HG02852 (cell line): ENCODE measurements at regions not wholly inside any gene's neighbourhood (a gene's known extent, or its start where the extent isn't known, plus 50 kb on each side); places are given as distances from the start of the nearest gene placed in this dataset.
"Not testable (repeated sequence)": the region's sequence is repeated elsewhere in the genome, so short reads cannot be mapped to it uniquely, and the experiment has no call there.

Experiments
- ATAC-seq: cut with Tn5 transposase; IDR thresholded peaks from one replicate; pipeline ENCODE4 v1.9.1; 2021; ENCODE audit warnings: mild to moderate bottlenecking, moderate library complexity; ENCODE audit not compliant: unreplicated experiment

GRCh38 chr10:44278837-44279324 is 106.0 kb downstream of the CXCL12 start:
- no peak for ATAC-seq

DNA sequence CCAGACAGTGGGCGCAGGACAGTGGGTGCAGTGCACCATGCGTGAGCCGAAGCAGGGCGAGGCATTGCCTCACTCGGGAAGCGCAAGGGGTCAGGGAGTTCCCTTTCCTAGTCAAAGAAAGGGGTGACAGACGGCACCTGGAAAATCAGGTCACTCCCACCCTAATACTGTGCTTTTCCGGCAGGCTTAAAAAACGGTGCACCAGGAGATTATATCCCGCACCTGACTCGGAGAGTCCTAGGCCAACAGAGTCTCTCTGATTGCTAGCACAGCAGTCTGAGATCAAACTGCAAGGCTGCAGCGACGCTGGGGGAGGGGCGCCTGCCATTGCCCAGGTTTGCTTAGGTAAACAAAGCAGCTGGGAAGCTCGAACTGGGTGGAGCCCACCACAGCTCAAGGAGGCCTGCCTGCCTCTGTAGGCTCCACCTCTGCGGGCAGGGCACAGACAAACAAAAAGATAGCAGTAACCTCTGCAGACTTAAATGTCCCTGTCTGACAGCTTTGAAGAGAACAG is 116.4 kb downstream of the CXCL12 start:
- not testable (repeated sequence) for ATAC-seq

DNA sequence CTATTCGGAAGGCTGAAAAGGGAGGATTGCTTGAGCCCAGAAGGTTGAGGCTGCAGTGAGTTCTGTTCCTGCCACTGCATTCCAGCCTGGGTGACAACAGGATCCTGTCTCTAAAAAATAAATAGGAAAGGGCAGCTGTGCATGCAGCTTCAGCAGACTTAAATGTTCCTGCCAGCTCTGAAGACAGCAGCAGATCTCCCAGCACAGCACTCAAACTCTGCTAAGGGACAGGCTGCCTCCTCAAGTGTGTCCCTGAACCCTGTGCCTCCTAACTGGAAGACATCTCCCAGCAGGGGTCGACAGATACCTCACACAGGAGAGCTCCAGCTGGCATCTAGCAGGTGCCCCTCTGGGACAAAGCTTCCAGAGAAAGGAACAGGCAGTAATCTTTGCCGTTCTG is 117.9 kb downstream of the CXCL12 start:
- no peak for ATAC-seq

GRCh38 chr10:44264244-44264643 is 120.7 kb downstream of the CXCL12 start:
- ATAC-seq = no peak

GRCh38 chr10:44263771-44264170 is 121.1 kb downstream of the CXCL12 start:
- no peak for ATAC-seq

DNA sequence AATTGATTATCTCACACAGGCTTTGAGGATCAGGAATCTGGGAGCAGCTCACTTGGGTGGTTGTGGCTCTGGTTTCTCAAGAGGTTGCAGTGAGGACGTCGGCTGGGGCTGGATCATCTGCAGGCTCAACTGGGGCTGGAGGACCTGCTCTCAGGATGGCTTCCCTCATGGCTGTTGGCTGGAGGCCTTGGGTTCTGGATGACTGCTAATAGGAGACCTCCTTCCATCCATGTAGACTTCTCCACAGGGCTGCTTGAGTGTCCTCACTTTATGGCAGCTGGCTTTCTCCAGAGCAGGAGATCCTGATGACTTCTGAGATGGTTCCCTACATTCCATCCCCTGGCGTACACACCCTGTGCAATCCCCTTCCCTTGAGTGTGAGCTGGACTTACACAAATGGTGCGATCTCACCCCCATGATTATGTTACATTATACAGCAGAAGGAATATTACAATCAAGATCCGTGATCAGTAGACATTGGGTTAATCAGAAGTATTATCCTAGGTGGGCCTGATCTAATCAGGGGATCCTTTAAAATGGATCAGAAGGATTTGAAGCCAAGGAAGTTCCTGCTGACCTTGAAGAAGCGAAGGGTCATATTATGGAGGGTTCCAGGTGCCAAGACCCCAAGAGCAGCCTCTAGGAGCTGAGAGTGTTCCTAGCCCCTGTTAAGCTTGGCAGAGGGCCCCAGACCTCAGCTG is 122.2 kb downstream of the CXCL12 start:
- ATAC-seq = no peak

DNA sequence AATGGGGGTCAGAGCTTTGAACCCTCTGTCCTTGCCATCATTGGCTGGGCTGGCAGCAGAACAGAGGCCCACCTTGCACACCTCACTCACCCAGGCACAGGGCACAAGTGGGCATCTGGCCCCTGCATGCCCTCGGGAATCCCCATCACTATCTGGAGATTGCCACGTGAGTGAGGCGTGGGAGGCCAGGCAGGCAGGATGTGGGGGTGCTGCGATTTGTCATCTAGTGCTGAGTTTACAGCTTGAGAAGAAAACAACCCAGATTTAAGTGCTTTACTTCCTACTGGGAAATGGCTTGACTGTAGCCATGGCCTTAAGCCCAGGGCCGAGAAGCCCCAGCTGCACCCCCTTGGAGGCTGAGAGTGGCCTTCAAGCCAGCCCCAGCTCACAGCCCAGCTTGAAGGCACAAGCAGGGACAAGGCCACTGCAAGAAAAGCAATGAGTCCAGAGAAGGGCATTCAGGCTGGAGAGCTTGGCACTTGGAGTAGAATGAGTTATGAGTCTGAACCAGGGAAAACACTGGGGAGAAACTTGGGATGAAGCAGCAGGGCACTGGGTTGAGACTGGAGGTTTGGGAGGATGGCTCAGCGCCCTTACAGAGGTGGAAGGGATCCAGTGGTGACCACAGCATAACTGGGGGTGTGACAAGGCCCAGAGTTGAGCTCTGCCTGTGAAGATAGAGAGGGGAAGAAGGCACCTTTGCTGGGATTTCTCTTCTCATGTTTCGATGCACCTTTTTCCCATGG is 123.0 kb downstream of the CXCL12 start:
- ATAC-seq = peak; percentile 34

DNA sequence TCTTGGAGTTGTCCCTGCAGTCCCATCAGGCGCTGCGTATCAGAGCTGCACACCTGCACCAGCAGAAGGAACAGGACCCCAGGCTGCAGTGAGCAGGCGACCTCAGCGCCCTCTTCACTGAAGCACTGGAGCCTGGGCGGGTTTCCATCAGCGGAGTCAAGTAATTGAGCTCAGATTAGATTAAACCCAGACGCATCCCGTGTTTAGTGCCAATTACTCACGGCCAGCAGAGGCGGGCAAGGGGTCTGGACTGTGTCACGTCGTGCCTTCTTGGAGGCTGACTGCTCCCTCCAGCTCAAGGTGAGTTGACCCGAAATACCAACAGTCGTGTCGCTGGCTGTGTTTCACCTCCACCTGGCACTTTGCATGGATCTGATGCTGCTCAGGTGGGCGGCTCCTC is 123.6 kb downstream of the CXCL12 start:
- ATAC-seq = no peak

DNA sequence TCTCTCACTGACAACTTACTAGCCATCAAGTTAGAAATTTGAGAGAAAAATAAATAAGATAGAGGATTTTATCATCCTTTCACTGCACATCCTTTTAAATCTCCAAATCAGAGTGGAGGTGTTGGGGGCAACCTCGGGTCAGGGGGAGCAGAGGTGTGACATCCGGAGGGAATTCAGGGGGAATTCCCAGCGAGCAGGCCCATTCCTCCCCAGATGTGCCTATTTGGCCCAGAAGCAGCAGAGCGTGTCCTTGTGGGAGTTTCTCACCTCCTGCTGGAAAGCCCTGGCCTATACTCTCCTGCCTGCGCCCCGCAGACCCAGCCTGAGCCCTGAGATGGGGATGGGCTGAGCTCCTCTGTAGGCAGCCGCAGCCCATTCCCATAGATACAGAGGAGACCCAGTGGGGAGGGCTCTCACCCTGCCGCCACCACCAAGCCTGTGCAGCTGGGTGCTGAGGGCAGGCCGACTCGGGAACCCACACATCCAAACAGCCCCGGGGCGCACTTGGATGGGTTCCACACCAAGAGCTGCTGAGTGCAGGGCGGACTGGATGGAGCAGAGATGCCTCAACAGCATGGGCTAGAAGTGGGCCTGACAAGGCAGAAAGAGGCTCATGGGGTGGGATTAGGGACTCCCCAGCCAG is 124.5 kb downstream of the CXCL12 start:
- peak; percentile 47 for ATAC-seq

DNA sequence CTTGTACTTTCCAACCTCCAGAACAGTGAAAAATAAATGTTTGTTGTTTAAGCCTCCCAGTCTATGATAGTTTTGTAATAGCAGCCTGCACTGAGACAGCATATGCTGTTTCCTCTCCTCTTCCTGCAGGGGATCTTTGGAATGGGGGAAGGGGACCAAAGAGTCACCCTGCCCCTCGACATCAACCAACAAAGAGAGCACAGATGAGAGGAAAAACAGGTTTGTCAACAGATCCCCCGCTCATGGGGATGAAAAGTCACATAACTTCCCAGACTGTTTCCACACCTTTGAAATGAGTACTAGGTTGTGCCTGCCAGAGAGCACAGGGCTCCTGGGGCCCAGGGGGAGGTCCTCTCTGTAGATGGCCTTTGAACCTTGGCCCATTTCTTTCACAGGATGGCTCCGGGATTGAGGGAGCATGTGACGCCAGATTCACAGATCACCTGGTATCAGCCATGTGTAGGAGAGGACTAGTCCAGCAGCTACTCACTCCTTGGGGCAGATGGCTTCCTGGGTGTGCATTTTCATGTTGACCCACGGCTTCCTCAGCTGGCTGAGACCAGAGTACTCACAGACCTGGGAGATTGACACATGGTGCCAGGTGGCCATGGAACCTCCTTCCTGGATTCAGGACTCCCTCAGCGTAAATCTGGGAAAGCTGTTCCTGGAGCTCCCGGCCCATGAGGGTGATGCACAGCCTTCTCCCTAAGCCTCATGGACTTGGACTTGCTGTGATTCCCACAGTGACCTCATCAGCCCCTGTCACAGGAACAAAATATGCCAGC is 125.6 kb downstream of the CXCL12 start:
- no peak for ATAC-seq

GRCh38 chr10:44258460-44259089 is 126.3 kb downstream of the CXCL12 start:
- no peak for ATAC-seq

DNA sequence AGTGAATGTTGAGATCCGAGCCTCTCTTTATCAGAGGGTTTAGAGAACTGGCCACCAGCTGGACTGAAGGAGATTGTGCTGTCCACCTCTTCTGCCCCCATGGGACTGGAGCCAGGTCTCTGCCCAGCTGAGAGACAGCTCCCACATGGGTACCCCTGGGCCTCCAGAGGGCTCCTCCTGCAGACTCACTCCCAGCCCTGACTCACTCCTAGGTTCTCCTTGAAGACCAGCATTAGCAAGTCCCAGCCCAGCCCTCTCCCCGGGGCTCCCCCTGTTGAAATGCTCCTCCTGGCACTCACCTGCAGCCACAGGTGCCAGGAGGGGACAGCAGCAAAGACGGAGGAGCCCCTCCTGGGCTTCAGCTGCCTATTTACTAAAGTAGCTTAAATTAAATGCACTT is 126.9 kb downstream of the CXCL12 start:
- ATAC-seq = no peak

- ATAC-seq = no peak
These were observed 131.0 kb downstream of the CXCL12 start for GRCh38 chr10:44253769-44254462.

- ATAC-seq = not testable (repeated sequence)
These were observed 132.3 kb downstream of the CXCL12 start for GRCh38 chr10:44252631-44253030.

- not testable (repeated sequence) for ATAC-seq
These were observed 135.0 kb downstream of the CXCL12 start for GRCh38 chr10:44249933-44250332.

- ATAC-seq = no peak
These were observed 135.4 kb downstream of the CXCL12 start for GRCh38 chr10:44249490-44249889.

- ATAC-seq = not testable (repeated sequence)
These were observed 138.2 kb downstream of the CXCL12 start for GRCh38 chr10:44246700-44247099.

GRCh38 chr10:44246287-44246686 is 138.6 kb downstream of the CXCL12 start:
- ATAC-seq = not testable (repeated sequence)

DNA sequence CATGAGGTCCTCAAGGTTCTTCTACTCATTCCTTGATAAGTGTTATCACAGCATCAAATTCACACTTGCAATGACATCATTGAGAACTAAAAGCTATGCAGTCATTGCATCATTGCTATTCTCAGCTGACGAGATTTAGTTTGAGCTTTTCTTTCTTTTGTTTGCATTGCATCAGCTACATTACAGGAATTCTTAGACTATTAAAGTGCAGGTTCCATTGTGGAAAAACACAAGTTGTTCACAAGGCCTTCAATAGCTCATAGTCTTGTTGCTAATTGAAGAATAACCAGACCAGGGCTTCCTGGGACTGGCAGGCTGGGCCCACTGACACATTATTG is 139.3 kb downstream of the CXCL12 start:
- no peak for ATAC-seq
